ENCODE measurements at regions not wholly inside any gene's neighbourhood (a gene's known extent, or its start where the extent isn't known, plus 50 kb on each side); places are given as distances from the start of the nearest gene placed in this dataset.

- Histone ChIP-seq H3K27ac (peak overlapping the region; percentile 71 to 86), H3K4me2 (peak overlapping the region; percentile 72), H3K4me3 (peak overlapping the region; percentile 24), H3K4me1 (peaks cover 12% of the 10 kb centered on the region), H3K9me3 (no peaks in the 10 kb centered on the region)
- DNase-seq (ENCODE audit: low read depth in 1 of 2, low spot score in 1 of 2), result peak; percentile 39 to 62
- ChIA-PET CTCF (interaction anchor here (1.0 to 1.4 kb wide), 2 partner anchors 10 to 20 kb away, joined by 3 to 7 read pairs; no protein-coding TSS in a partner anchor), POLR2A (interaction anchor here (1.0 kb wide), 1 partner anchor 77 kb away, joined by 5 read pairs; no protein-coding TSS in a partner anchor)
- 36% methylated on average over 35 of the region's 35 CpGs for WGBS (ENCODE audit: missing lambda C conversion rate)
- FAIRE-seq, result no peak
- 0 out of 2 replicates have a peak, but pooled peaks have one; percentile 3 for TF ChIP-seq NFE2L2 (conservative IDR thresholded peaks at IDR 0.05; ENCODE audit: low read length)
- no peak for TF ChIP-seq FOSL2 (IDR thresholded peaks at IDR 0.05)
- peak; percentile 41; the same call in 1 of the 2 replicates for TF ChIP-seq FOSL2 (CRISPR knock-in tag; IDR thresholded peaks at IDR 0.05)
- TF ChIP-seq BCL3 (IDR thresholded peaks at IDR 0.05), result no peak
- TF ChIP-seq E2F6 (IDR thresholded peaks at IDR 0.05; ENCODE audit: borderline replicate concordance, low read depth), result no peak
- no peak for TF ChIP-seq HOXB13 (CRISPR knock-in tag; IDR thresholded peaks at IDR 0.05; ENCODE audit: low read depth)
- peak; percentile 85 to 96 for ATAC-seq
Observed at GRCh38 chr16:86740906-86741799, 162.8 kb downstream of the FOXL1 start.

- TF ChIP-seq TP53 (CRISPR knock-in tag; IDR thresholded peaks at IDR 0.05) (no peak), HMGXB4 (CRISPR knock-in tag; IDR thresholded peaks at IDR 0.05; ENCODE audit: borderline replicate concordance) (no peak), SREBF2 (IDR thresholded peaks at IDR 0.05) (no peak), CBX2 (IDR thresholded peaks at IDR 0.05; ENCODE audit: borderline replicate concordance, low read depth) (no peak), FOSB (CRISPR knock-in tag; IDR thresholded peaks at IDR 0.05) (no peak), RARB (CRISPR knock-in tag; IDR thresholded peaks at IDR 0.05) (no peak), ELK1 (IDR thresholded peaks at IDR 0.05; ENCODE audit: low read depth, low read length) (no peak), CHD4 (IDR thresholded peaks at IDR 0.05; ENCODE audit: borderline replicate concordance) (no peak), KDM1A (IDR thresholded peaks at IDR 0.05; ENCODE audit: low read depth) (no peak), KDM5A (IDR thresholded peaks at IDR 0.05) (no peak), MAX (IDR thresholded peaks at IDR 0.05) (no peak)
- Histone ChIP-seq H3K27ac (no peak overlapping the region), H3K4me1 (peaks cover 10% of the 10 kb centered on the region), H3K4me3 (no peak overlapping the region), H3K4me2 (no peak overlapping the region), H3K9me3 (no peaks in the 10 kb centered on the region)
- DNase-seq (ENCODE audit: low read depth in 1 of 2, low spot score in 1 of 2) (no peak), FAIRE-seq (no peak), ATAC-seq (no peak; a peak in 1 of 6 replicates)
- CTCF ChIA-PET, result interaction anchor here (4.1 kb wide), 1 partner anchor 13 kb away, joined by 19 read pairs; no protein-coding TSS in a partner anchor
- WGBS (ENCODE audit: missing lambda C conversion rate), result 85% methylated on average over 13 of the region's 13 CpGs
- POLR2A ChIA-PET, result no interaction called here
Observed at GRCh38 chr16:86747761-86748160, 169.4 kb downstream of the FOXL1 start.

Measured in A549 (cell line).